C4-2B (cell line): ENCODE measurements at regions not wholly inside any gene's neighbourhood (a gene's known extent, or its start where the extent isn't known, plus 50 kb on each side); places are given as distances from the start of the nearest gene placed in this dataset.

Experiments
- CTCF ChIP-seq: fragments of 450-650 bp; conservative IDR thresholded peaks from 2 replicates; pipeline ENCODE4 v1.5.1; 2017; ENCODE audit warnings: mild to moderate bottlenecking
- ZFX ChIP-seq: fragments of 450-650 bp; IDR thresholded peaks from 2 replicates; pipeline ENCODE4 v1.6.1; 2017

- no peak for TF ChIP-seq CTCF
- no peak for TF ChIP-seq ZFX
Observed at GRCh38 chr2:51350100-51350499, 318.2 kb upstream of the NRXN1 start.
